ENCODE measurements at regions not wholly inside any gene's neighbourhood (a gene's known extent, or its start where the extent isn't known, plus 50 kb on each side); places are given as distances from the start of the nearest gene placed in this dataset.

GRCh38 chr12:98232753-98233390 lies 282.5 kb upstream of the TMPO start:
- TF ChIP-seq CTCF (IDR thresholded peaks at IDR 0.05) (no peak), POLR2A (IDR thresholded peaks at IDR 0.05) (no peak)

Measured in thyroid gland (tissue), 4 donors.